MM.1S (cell line): ENCODE measurements at regions not wholly inside any gene's neighbourhood (a gene's known extent, or its start where the extent isn't known, plus 50 kb on each side); places are given as distances from the start of the nearest gene placed in this dataset.

Source experiments
- DNase-seq: peaks from one replicate; pipeline ENCODE4 v3.0.0-alpha.2; 2015
- H2AFZ ChIP-seq: fragments of 300-600 bp; sonication (generic); 2 replicates; pipeline ENCODE4 v1.6.0; 2016; ENCODE audit warnings: antibody characterized with exemption, low read length
- H3F3A ChIP-seq: fragments of 300-600 bp; sonication (generic); 2 replicates; pipeline ENCODE4 v1.6.1; 2016; ENCODE audit warnings: mild to moderate bottlenecking, antibody characterized with exemption, low read length, moderate library complexity, mixed read lengths; ENCODE audit not compliant: insufficient read depth
- H3K27ac ChIP-seq: fragments of 300-600 bp; sonication (generic); 2 replicates; pipeline ENCODE4 v1.5.1; 2016; ENCODE audit warnings: mild to moderate bottlenecking, low read length
- H3K27me3 ChIP-seq: fragments of 300-600 bp; sonication (generic); replicated peaks from 2 replicates; pipeline ENCODE4 v1.6.0; 2016; ENCODE audit warnings: low read length; ENCODE audit not compliant: insufficient read depth
- H3K36me3 ChIP-seq: fragments of 300-600 bp; sonication (generic); replicated peaks from 2 replicates; pipeline ENCODE4 v1.6.1; 2016; ENCODE audit warnings: mild to moderate bottlenecking, low read length, mixed read lengths; ENCODE audit not compliant: insufficient read depth
- H3K4me1 ChIP-seq: fragments of 300-600 bp; sonication (generic); 2 replicates; pipeline ENCODE4 v1.6.1; 2016; ENCODE audit warnings: low read length, mixed read lengths
- H3K4me2 ChIP-seq: fragments of 300-600 bp; sonication (generic); 2 replicates; pipeline ENCODE4 v1.6.0; 2016; ENCODE audit warnings: low read depth, low read length
- H3K4me3 ChIP-seq: fragments of 300-600 bp; sonication (generic); 2 replicates; pipeline ENCODE4 v1.5.1; 2016; ENCODE audit warnings: low read length, mixed read lengths
- H3K79me2 ChIP-seq: fragments of 300-600 bp; sonication (generic); 2 replicates; pipeline ENCODE4 v1.6.1; 2016; ENCODE audit warnings: mixed run types, low read length, mixed read lengths
- H3K9ac ChIP-seq: fragments of 300-600 bp; sonication (generic); 2 replicates; pipeline ENCODE4 v1.6.1; 2016; ENCODE audit warnings: low read length, mixed read lengths
- H3K9me2 ChIP-seq: fragments of 300-600 bp; sonication (generic); replicated peaks from 2 replicates; pipeline ENCODE4 v1.6.1; 2016; ENCODE audit warnings: mild to moderate bottlenecking, low read length, mixed read lengths; ENCODE audit not compliant: insufficient read depth
- H3K9me3 ChIP-seq: fragments of 300-600 bp; sonication (generic); replicated peaks from 2 replicates; pipeline ENCODE4 v1.6.1; 2016; ENCODE audit warnings: mild to moderate bottlenecking, low read length, mixed read lengths; ENCODE audit not compliant: insufficient read depth
- H4K20me1 ChIP-seq: fragments of 300-600 bp; sonication (generic); 2 replicates; pipeline ENCODE4 v1.6.1; 2016; ENCODE audit warnings: mild to moderate bottlenecking, low read length, moderate library complexity, mixed read lengths; ENCODE audit not compliant: insufficient read depth
- EZH2 ChIP-seq: fragments of 300-600 bp; sonication (generic); optimal IDR thresholded peaks from 2 replicates; pipeline ENCODE3; 2017; ENCODE audit warnings: low read depth, mild to moderate bottlenecking, antibody characterized with exemption, low read length, mixed read lengths
- EZH2phosphoT487 ChIP-seq: fragments of 300-600 bp; sonication (generic); IDR thresholded peaks from 2 replicates; pipeline ENCODE4 v1.6.1; 2018; ENCODE audit warnings: antibody characterized with exemption, low read length
- TF ChIP-seq, protein P1 (sequence below): fragments of 300-600 bp; sonication (generic); IDR thresholded peaks from 2 replicates; pipeline ENCODE4 v1.5.1; 2016; ENCODE audit warnings: antibody characterized with exemption, low read length, mixed read lengths

DNA sequence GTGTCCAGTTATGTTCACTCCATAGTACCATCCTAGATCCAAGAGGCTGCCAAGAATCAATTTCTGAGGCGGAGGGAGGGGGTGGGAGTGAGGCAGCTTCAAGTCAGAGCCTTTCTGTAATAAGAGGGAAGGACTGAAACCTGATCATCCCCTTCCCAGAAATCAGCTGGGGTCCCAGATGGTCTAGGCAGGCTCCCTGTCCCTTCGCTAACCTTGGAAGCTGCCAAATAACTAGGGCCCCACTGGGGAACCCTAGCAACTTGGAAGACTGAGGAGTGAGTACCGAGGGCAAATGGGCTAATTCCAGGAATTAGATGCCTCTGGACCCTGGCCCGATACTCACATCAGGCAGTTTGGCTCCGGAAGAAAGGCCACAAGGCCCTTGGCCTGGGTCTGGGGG lies 113.3 kb downstream of the NAV1 start:
- no peak for DNase-seq
- H2AFZ ChIP-seq: no peak overlapping the region
- TF ChIP-seq EZH2phosphoT487: no peak
- TF ChIP-seq, protein P1, sequence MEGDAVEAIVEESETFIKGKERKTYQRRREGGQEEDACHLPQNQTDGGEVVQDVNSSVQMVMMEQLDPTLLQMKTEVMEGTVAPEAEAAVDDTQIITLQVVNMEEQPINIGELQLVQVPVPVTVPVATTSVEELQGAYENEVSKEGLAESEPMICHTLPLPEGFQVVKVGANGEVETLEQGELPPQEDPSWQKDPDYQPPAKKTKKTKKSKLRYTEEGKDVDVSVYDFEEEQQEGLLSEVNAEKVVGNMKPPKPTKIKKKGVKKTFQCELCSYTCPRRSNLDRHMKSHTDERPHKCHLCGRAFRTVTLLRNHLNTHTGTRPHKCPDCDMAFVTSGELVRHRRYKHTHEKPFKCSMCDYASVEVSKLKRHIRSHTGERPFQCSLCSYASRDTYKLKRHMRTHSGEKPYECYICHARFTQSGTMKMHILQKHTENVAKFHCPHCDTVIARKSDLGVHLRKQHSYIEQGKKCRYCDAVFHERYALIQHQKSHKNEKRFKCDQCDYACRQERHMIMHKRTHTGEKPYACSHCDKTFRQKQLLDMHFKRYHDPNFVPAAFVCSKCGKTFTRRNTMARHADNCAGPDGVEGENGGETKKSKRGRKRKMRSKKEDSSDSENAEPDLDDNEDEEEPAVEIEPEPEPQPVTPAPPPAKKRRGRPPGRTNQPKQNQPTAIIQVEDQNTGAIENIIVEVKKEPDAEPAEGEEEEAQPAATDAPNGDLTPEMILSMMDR: no peak
- no peak for TF ChIP-seq EZH2
- H4K20me1 ChIP-seq: no peaks in the 10 kb centered on the region
- H3K79me2 ChIP-seq: no peaks in the 10 kb centered on the region
- no peak overlapping the region for H3K9ac ChIP-seq
- H3K27ac ChIP-seq: no peak overlapping the region
- H3K4me1 ChIP-seq: no peaks in the 10 kb centered on the region
- H3K27me3 ChIP-seq: peaks cover 24% of the 10 kb centered on the region
- H3K36me3 ChIP-seq: no peaks in the 10 kb centered on the region
- no peaks in the 10 kb centered on the region for H3F3A ChIP-seq
- H3K4me2 ChIP-seq: no peak overlapping the region
- no peaks in the 10 kb centered on the region for H3K9me3 ChIP-seq
- H3K9me2 ChIP-seq: no peaks in the 10 kb centered on the region
- H3K4me3 ChIP-seq: no peak overlapping the region

DNA sequence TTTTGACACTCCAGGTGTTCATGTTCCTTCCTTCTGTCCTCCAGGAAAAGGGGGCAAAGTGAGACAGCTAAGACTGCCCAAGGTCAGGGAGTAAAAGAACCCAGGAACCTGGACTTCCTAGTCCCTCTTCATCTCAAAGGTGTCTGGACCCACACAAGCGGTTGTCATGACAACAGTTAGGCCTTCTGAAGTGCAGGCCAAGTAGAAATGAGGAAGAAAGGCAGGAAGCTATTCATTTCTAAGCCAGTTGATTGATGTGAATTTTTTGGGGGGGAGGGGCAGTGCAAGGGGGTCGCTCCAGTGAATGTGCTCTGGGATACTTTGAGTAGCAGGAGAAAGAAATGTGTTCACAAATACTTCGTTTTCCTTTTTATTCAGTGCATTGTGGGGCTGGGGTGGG lies 114.3 kb downstream of the NAV1 start:
- no peaks in the 10 kb centered on the region for H3K9me3 ChIP-seq
- H4K20me1 ChIP-seq: no peaks in the 10 kb centered on the region
- no peaks in the 10 kb centered on the region for H3F3A ChIP-seq
- H3K9ac ChIP-seq: no peak overlapping the region
- no peak overlapping the region for H3K4me3 ChIP-seq
- DNase-seq: no peak
- no peak overlapping the region for H3K27ac ChIP-seq
- H3K9me2 ChIP-seq: no peaks in the 10 kb centered on the region
- H3K27me3 ChIP-seq: peaks cover 24% of the 10 kb centered on the region
- no peaks in the 10 kb centered on the region for H3K36me3 ChIP-seq
- TF ChIP-seq EZH2: no peak
- TF ChIP-seq EZH2phosphoT487: no peak
- TF ChIP-seq, protein P1: no peak
- H3K79me2 ChIP-seq: no peaks in the 10 kb centered on the region
- H3K4me1 ChIP-seq: no peaks in the 10 kb centered on the region
- no peak overlapping the region for H2AFZ ChIP-seq
- H3K4me2 ChIP-seq: no peak overlapping the region

DNA sequence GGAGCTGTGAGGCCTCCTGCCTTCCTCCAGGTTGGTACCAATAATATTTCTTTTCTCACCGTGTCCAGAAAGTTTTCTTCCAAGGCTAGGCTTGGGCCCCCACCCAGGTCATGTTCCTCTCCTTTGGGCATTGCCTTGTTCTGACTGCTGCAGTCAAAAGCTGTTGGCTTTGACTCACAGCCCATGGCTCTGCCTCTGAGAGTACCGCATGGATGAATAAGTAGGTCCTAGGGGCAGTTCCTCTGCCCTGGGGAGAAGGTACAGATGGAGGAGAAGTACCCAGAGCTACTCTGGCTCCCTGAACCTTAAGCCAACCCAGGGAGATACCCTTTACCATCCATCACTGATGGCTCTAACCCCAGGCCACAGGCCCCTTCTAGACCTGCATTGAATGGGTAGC lies 115.0 kb downstream of the NAV1 start:
- H3K36me3 ChIP-seq: no peaks in the 10 kb centered on the region
- H3K4me3 ChIP-seq: no peak overlapping the region
- no peaks in the 10 kb centered on the region for H3K79me2 ChIP-seq
- H3K9me2 ChIP-seq: no peaks in the 10 kb centered on the region
- TF ChIP-seq, protein P1: no peak
- TF ChIP-seq EZH2phosphoT487: no peak
- no peak for TF ChIP-seq EZH2
- H3K27ac ChIP-seq: no peak overlapping the region
- H3F3A ChIP-seq: no peaks in the 10 kb centered on the region
- no peak overlapping the region for H2AFZ ChIP-seq
- H3K4me2 ChIP-seq: no peak overlapping the region
- no peak for DNase-seq
- peaks cover 23% of the 10 kb centered on the region for H3K27me3 ChIP-seq
- H3K4me1 ChIP-seq: no peaks in the 10 kb centered on the region
- no peaks in the 10 kb centered on the region for H4K20me1 ChIP-seq
- H3K9me3 ChIP-seq: no peaks in the 10 kb centered on the region
- H3K9ac ChIP-seq: no peak overlapping the region
